Endothelial cell (in vitro differentiated cells): ENCODE measurements at regions not wholly inside any gene's neighbourhood (a gene's known extent, or its start where the extent isn't known, plus 50 kb on each side); places are given as distances from the start of the nearest gene placed in this dataset.
A peak's percentile ranks its signal among the peaks of the same experiment; 100 is the strongest.
"Not testable (repeated sequence)": the region's sequence is repeated elsewhere in the genome, so short reads cannot be mapped to it uniquely, and the experiment has no call there.

Source experiments
- DNase-seq: peaks from one replicate; pipeline ENCODE4 v3.0.0; 2021; ENCODE audit warnings: low spot score
- H3K27ac Mint-ChIP-seq: one replicate; pipeline ENCODE4 v1.8.0; 2021; ENCODE audit warnings: mixed read lengths, inconsistent platforms; ENCODE audit not compliant: unreplicated experiment
- H3K27me3 Mint-ChIP-seq: one replicate; pipeline ENCODE4 v1.8.0; 2021; ENCODE audit warnings: mild to moderate bottlenecking, moderate library complexity, mixed read lengths, inconsistent platforms; ENCODE audit not compliant: unreplicated experiment
- H3K36me3 Mint-ChIP-seq: one replicate; pipeline ENCODE4 v1.8.0; 2021; ENCODE audit warnings: mild to moderate bottlenecking, low read depth, mixed read lengths, inconsistent platforms; ENCODE audit not compliant: unreplicated experiment
- H3K4me1 Mint-ChIP-seq: one replicate; pipeline ENCODE4 v1.8.0; 2021; ENCODE audit warnings: mild to moderate bottlenecking, mixed read lengths, inconsistent platforms; ENCODE audit not compliant: unreplicated experiment
- H3K4me3 Mint-ChIP-seq: one replicate; pipeline ENCODE4 v1.8.0; 2021; ENCODE audit warnings: mild to moderate bottlenecking, mixed read lengths, inconsistent platforms; ENCODE audit not compliant: unreplicated experiment
- H3K9me3 Mint-ChIP-seq: one replicate; pipeline ENCODE4 v1.8.0; 2021; ENCODE audit warnings: mixed read lengths, inconsistent platforms; ENCODE audit not compliant: unreplicated experiment
- TF ChIP-seq, protein P1 (sequence below): fragments of 200-600 bp; sonication (generic); IDR thresholded peaks from one replicate; pipeline ENCODE4 v1.5.0; 2021; ENCODE audit warnings: antibody characterized with exemption; ENCODE audit not compliant: unreplicated experiment

- no peaks in the 10 kb centered on the region for H3K9me3 Mint-ChIP-seq
- no peaks in the 10 kb centered on the region for H3K36me3 Mint-ChIP-seq
- DNase-seq, result peak; percentile 63
- H3K27ac Mint-ChIP-seq, result no peak overlapping the region
- no peak overlapping the region for H3K4me3 Mint-ChIP-seq
- no peaks in the 10 kb centered on the region for H3K27me3 Mint-ChIP-seq
- TF ChIP-seq, protein P1, sequence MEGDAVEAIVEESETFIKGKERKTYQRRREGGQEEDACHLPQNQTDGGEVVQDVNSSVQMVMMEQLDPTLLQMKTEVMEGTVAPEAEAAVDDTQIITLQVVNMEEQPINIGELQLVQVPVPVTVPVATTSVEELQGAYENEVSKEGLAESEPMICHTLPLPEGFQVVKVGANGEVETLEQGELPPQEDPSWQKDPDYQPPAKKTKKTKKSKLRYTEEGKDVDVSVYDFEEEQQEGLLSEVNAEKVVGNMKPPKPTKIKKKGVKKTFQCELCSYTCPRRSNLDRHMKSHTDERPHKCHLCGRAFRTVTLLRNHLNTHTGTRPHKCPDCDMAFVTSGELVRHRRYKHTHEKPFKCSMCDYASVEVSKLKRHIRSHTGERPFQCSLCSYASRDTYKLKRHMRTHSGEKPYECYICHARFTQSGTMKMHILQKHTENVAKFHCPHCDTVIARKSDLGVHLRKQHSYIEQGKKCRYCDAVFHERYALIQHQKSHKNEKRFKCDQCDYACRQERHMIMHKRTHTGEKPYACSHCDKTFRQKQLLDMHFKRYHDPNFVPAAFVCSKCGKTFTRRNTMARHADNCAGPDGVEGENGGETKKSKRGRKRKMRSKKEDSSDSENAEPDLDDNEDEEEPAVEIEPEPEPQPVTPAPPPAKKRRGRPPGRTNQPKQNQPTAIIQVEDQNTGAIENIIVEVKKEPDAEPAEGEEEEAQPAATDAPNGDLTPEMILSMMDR, result no peak
- no peaks in the 10 kb centered on the region for H3K4me1 Mint-ChIP-seq
Observed at GRCh38 chr16:22641131-22641628, 130.5 kb downstream of the NPIPB5 start.

GRCh38 chr16:22642416-22643088, 131.9 kb downstream of the NPIPB5 start:
- Mint-ChIP-seq H3K27me3 (no peaks in the 10 kb centered on the region), H3K36me3 (no peaks in the 10 kb centered on the region), H3K4me1 (no peaks in the 10 kb centered on the region), H3K27ac (no peak overlapping the region), H3K9me3 (no peaks in the 10 kb centered on the region), H3K4me3 (no peak overlapping the region)
- DNase-seq, result no peak
- TF ChIP-seq, protein P1, result no peak

DNA sequence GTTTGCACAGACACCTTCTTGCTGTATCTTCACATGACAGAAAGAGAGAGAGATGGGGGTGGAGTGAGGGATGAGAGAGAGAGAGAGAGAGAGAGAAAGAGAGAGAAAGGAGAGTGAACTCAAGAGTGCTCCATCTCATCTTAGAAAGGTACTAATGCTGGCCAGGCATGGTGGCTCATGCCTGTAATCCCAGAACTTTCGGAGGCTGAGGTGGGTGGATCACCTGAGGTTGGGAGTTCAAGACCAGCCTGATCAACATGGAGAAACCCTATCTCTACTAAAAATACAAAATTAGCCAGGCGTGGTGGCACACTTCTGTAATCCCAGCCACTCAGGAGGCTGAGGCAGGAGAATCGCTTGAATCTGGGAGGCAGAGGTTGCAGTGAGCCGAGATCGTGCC, 132.5 kb downstream of the NPIPB5 start:
- H3K36me3 Mint-ChIP-seq, H3K9me3 Mint-ChIP-seq, H3K27me3 Mint-ChIP-seq, H3K4me3 Mint-ChIP-seq, H3K27ac Mint-ChIP-seq, H3K4me1 Mint-ChIP-seq, DNase-seq: not testable (repeated sequence)

DNA sequence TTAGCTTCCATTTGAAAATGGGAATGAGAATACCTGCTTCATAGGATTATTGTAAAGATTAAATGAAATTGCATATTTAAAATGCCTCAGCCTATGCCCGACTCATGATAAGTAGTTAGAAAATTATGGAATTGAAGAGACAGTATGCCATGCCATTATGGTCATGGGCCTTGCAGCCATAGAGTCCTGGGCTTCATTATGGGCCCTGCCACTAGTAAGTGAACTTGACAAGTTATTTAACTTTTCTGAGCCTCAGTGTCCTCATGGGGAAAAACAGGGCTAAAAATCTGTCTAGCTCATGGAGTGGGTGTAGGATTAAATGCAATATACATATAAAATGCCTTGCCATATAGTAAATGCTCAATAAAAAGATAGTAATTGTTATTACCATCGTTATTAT, 133.2 kb downstream of the NPIPB5 start:
- H3K27me3 Mint-ChIP-seq, result no peaks in the 10 kb centered on the region
- no peaks in the 10 kb centered on the region for H3K9me3 Mint-ChIP-seq
- H3K27ac Mint-ChIP-seq, result no peak overlapping the region
- H3K36me3 Mint-ChIP-seq, result no peaks in the 10 kb centered on the region
- DNase-seq, result no peak
- no peaks in the 10 kb centered on the region for H3K4me1 Mint-ChIP-seq
- no peak overlapping the region for H3K4me3 Mint-ChIP-seq
- TF ChIP-seq, protein P1, result no peak

- Mint-ChIP-seq H3K27me3 (no peaks in the 10 kb centered on the region), H3K9me3 (no peaks in the 10 kb centered on the region), H3K27ac (no peak overlapping the region), H3K36me3 (no peaks in the 10 kb centered on the region), H3K4me3 (no peak overlapping the region), H3K4me1 (no peaks in the 10 kb centered on the region)
- TF ChIP-seq, protein P1, result no peak
- DNase-seq, result no peak
Observed at GRCh38 chr16:22645868-22646267, 135.2 kb downstream of the NPIPB5 start.
